ENCODE measurements at regions not wholly inside any gene's neighbourhood (a gene's known extent, or its start where the extent isn't known, plus 50 kb on each side); places are given as distances from the start of the nearest gene placed in this dataset.

DNA sequence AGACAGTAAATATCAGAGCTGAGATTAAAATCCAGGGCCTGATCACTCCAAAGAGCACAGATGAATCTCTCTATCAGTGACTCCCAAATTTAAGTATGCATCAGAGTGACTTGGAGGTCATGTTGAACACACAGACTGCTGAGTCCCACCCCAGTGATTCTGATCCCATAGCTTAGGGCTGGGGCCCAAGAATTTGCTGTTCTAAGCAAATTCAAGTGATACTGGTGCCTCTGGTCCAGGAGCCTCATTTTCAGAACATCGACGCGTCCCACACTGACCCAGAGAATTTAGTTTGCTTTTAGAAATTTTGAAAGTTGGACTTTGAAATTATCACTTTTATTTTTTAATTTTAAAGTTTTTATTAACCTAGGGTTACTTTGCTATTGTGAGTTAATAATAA is 72.7 kb upstream of the NETO1 start:
- no peak for FAIRE-seq

DNA sequence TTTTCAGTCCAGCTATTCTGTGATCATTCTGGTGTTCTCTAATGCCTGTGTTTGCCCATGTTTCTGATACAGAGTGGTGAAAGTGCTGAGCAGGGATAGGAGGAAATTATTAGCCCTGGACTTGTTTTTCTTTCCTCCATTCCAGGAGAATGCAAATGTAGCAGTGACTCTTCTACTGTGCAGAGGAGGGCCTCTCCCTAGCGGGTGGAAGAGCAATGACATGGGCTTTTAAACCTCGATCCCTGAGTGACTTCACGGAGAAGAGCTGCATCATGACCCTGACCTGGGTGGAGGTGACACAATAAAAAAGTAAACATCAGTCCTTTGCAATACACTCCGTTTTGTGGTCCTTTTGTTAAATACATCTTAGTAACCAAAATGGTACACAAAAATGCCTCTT is 68.0 kb upstream of the NETO1 start:
- FAIRE-seq = no peak

DNA sequence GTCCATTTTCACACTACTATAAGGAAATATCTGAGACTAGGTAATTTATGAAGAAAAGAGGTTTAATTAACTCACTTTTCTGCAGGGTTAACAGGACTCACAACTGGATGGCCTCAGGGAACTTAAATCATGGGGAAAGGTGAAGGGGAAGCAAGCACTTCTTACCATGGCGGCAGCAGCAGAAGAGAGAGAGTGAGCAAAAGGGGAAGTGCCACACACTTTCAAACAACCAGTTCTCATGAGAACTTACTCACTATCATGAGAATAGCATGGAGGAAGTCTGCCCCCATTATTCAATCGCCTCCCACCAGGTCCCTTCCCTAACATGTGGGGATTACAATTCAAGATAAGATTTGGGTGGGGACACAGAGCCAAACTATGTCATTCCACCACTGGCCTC is 55.1 kb upstream of the NETO1 start:
- no peak for FAIRE-seq
